Neural progenitor cell (in vitro differentiated cells): ENCODE measurements at regions not wholly inside any gene's neighbourhood (a gene's known extent, or its start where the extent isn't known, plus 50 kb on each side); places are given as distances from the start of the nearest gene placed in this dataset.

Source experiments
- DNase-seq: peaks from one replicate; pipeline ENCODE4 v3.0.0-alpha.2; 2016; ENCODE audit warnings: low spot score
- H2AFZ ChIP-seq: fragments of 200-600 bp; sonication (generic); replicated peaks from 2 replicates; pipeline ENCODE4 v1.6.1; 2016; ENCODE audit warnings: antibody characterized with exemption
- H3F3A ChIP-seq: fragments of 200-600 bp; sonication (generic); 2 replicates; pipeline ENCODE4 v1.6.1; 2016; ENCODE audit warnings: antibody characterized with exemption, low read depth
- H3K27ac ChIP-seq: fragments of 200-600 bp; sonication (generic); 2 replicates; pipeline ENCODE4 v1.5.1; 2016; ENCODE audit warnings: mild to moderate bottlenecking
- H3K27me3 ChIP-seq: fragments of 200-600 bp; sonication (generic); 2 replicates; pipeline ENCODE4 v1.6.1; 2016; ENCODE audit warnings: mild to moderate bottlenecking, moderate library complexity
- H3K36me3 ChIP-seq: fragments of 200-600 bp; sonication (generic); 2 replicates; pipeline ENCODE4 v1.5.1; 2016
- H3K4me1 ChIP-seq: fragments of 200-600 bp; sonication (generic); 2 replicates; pipeline ENCODE4 v1.6.1; 2016; ENCODE audit warnings: mixed run types
- H3K4me2 ChIP-seq: fragments of 200-600 bp; sonication (generic); 2 replicates; pipeline ENCODE4 v1.6.1; 2016
- H3K4me3 ChIP-seq: fragments of 200-600 bp; sonication (generic); 2 replicates; pipeline ENCODE4 v1.5.1; 2016
- H3K79me2 ChIP-seq: fragments of 200-600 bp; sonication (generic); 2 replicates; pipeline ENCODE4 v1.6.1; 2016; ENCODE audit warnings: low read depth
- H3K9ac ChIP-seq: fragments of 200-600 bp; sonication (generic); 2 replicates; pipeline ENCODE4 v1.6.1; 2016
- H3K9me3 ChIP-seq: fragments of 200-600 bp; sonication (generic); 2 replicates; pipeline ENCODE4 v1.5.1; 2016; ENCODE audit warnings: low read depth
- H4K20me1 ChIP-seq: fragments of 200-600 bp; sonication (generic); 2 replicates; pipeline ENCODE4 v1.6.1; 2016; ENCODE audit warnings: low read depth
- H3K27ac Mint-ChIP-seq: 3 replicates; pipeline ENCODE4 v1.8.0; 2021; ENCODE audit warnings: mixed read lengths
- H3K27me3 Mint-ChIP-seq: 2 replicates; pipeline ENCODE4 v1.8.0; 2022; ENCODE audit warnings: low read depth, mild to moderate bottlenecking, inconsistent platforms, moderate library complexity, mixed read lengths; ENCODE audit not compliant: insufficient read depth
- H3K36me3 Mint-ChIP-seq: 3 replicates; pipeline ENCODE4 v1.8.0; 2021; ENCODE audit warnings: mixed read lengths
- H3K4me1 Mint-ChIP-seq: 3 replicates; pipeline ENCODE4 v1.8.0; 2021; ENCODE audit warnings: mixed read lengths
- H3K4me3 Mint-ChIP-seq: 3 replicates; pipeline ENCODE4 v1.8.0; 2021; ENCODE audit warnings: mild to moderate bottlenecking, moderate library complexity, mixed read lengths
- H3K9me3 Mint-ChIP-seq: 3 replicates; pipeline ENCODE4 v1.8.0; 2020; ENCODE audit warnings: mixed read lengths
- CTCF ChIP-seq: fragments of 200-600 bp; sonication (generic); IDR thresholded peaks from 2 replicates; pipeline ENCODE4 v1.5.1; 2017; ENCODE audit warnings: antibody characterized with exemption, mild to moderate bottlenecking
- EZH2 ChIP-seq: fragments of 200-600 bp; sonication (generic); IDR thresholded peaks from 2 replicates; pipeline ENCODE4 v1.6.1; 2017; ENCODE audit warnings: antibody characterized with exemption, mild to moderate bottlenecking, moderate library complexity
- EZH2phosphoT487 ChIP-seq: fragments of 200-600 bp; sonication (generic); IDR thresholded peaks from 2 replicates; pipeline ENCODE4 v1.6.1; 2017; ENCODE audit warnings: antibody characterized with exemption

- Histone ChIP-seq H3K36me3 (no peaks in the 10 kb centered on the region), H3K4me3 (no peak overlapping the region), H3K9ac (no peak overlapping the region), H3F3A (no peaks in the 10 kb centered on the region), H2AFZ (no peak overlapping the region), H3K79me2 (no peaks in the 10 kb centered on the region), H3K9me3 (no peaks in the 10 kb centered on the region), H3K4me1 (peaks cover 5% of the 10 kb centered on the region), H3K27me3 (no peaks in the 10 kb centered on the region), H3K27ac (no peak overlapping the region), H4K20me1 (no peaks in the 10 kb centered on the region), H3K4me2 (no peak overlapping the region)
- H3K4me3 Mint-ChIP-seq, result no peak overlapping the region
- no peak for DNase-seq
- H3K36me3 Mint-ChIP-seq, result no peaks in the 10 kb centered on the region
- peaks cover 6% of the 10 kb centered on the region for H3K9me3 Mint-ChIP-seq
- no peak for TF ChIP-seq EZH2phosphoT487
- TF ChIP-seq EZH2, result no peak
- TF ChIP-seq CTCF, result no peak
- H3K27ac Mint-ChIP-seq, result peak overlapping the region; percentile 34
- peaks cover 10% of the 10 kb centered on the region for H3K4me1 Mint-ChIP-seq
- peaks cover 4% of the 10 kb centered on the region for H3K27me3 Mint-ChIP-seq
Measured at GRCh38 chr15:98505611-98506031, 142.7 kb upstream of the IGF1R start.

GRCh38 chr15:98506172-98506571 lies 142.2 kb upstream of the IGF1R start:
- Mint-ChIP-seq H3K27me3 (peaks cover 4% of the 10 kb centered on the region), H3K4me1 (peaks cover 10% of the 10 kb centered on the region), H3K9me3 (peaks cover 6% of the 10 kb centered on the region), H3K36me3 (no peaks in the 10 kb centered on the region), H3K4me3 (no peak overlapping the region), H3K27ac (no peak overlapping the region)
- Histone ChIP-seq H3K79me2 (no peaks in the 10 kb centered on the region), H3K4me3 (no peak overlapping the region), H3K27ac (no peak overlapping the region), H3K4me1 (peaks cover 5% of the 10 kb centered on the region), H3K9me3 (no peaks in the 10 kb centered on the region), H3K36me3 (no peaks in the 10 kb centered on the region), H3K27me3 (no peaks in the 10 kb centered on the region), H3K9ac (no peak overlapping the region), H2AFZ (no peak overlapping the region), H3K4me2 (no peak overlapping the region), H3F3A (no peaks in the 10 kb centered on the region), H4K20me1 (no peaks in the 10 kb centered on the region)
- no peak for DNase-seq
- TF ChIP-seq EZH2 (no peak), CTCF (no peak), EZH2phosphoT487 (no peak)

GRCh38 chr15:98506711-98507110 lies 141.6 kb upstream of the IGF1R start:
- Histone ChIP-seq H3K36me3 (no peaks in the 10 kb centered on the region), H3K9ac (no peak overlapping the region), H3F3A (no peaks in the 10 kb centered on the region), H3K4me1 (peaks cover 5% of the 10 kb centered on the region), H4K20me1 (no peaks in the 10 kb centered on the region), H3K4me2 (no peak overlapping the region), H3K79me2 (no peaks in the 10 kb centered on the region), H3K9me3 (no peaks in the 10 kb centered on the region), H2AFZ (no peak overlapping the region), H3K27me3 (no peaks in the 10 kb centered on the region), H3K4me3 (no peak overlapping the region), H3K27ac (no peak overlapping the region)
- TF ChIP-seq EZH2 (no peak), EZH2phosphoT487 (no peak), CTCF (no peak)
- H3K9me3 Mint-ChIP-seq, result peaks cover 4% of the 10 kb centered on the region
- peaks cover 4% of the 10 kb centered on the region for H3K27me3 Mint-ChIP-seq
- H3K4me1 Mint-ChIP-seq, result peaks cover 10% of the 10 kb centered on the region
- DNase-seq, result no peak
- no peaks in the 10 kb centered on the region for H3K36me3 Mint-ChIP-seq
- no peak overlapping the region for H3K27ac Mint-ChIP-seq
- no peak overlapping the region for H3K4me3 Mint-ChIP-seq
